Activated CD4-positive, alpha-beta T cell treated with anti-CD3 and anti-CD28 coated beads for 36 hours (primary cell): ENCODE measurements at regions not wholly inside any gene's neighbourhood (a gene's known extent, or its start where the extent isn't known, plus 50 kb on each side); places are given as distances from the start of the nearest gene placed in this dataset.

Experiments used
- ATAC-seq: fragments of 200-7000 bp; cut with Tn5 transposase; one replicate; pipeline ENCODE4 v1.10.0; 2021; ENCODE audit warnings: mild to moderate bottlenecking, moderate library complexity
- CTCF ChIA-PET: fragments of 350-600 bp; sonication (Branson Sonifier 250); formaldehyde crosslinking; loops from one replicate; lab custom pipeline; 2021; ENCODE audit warnings: antibody characterized with exemption; lab: Charles Lee
- POLR2A ChIA-PET: fragments of 350-600 bp; sonication (Branson Sonifier 250); formaldehyde crosslinking; loops from one replicate; lab custom pipeline; 2021; ENCODE audit warnings: antibody characterized with exemption, inconsistent platforms; lab: Charles Lee
- DNase-seq: peaks from one replicate; pipeline ENCODE4 v3.0.0-alpha.2; 2020
- H3K27ac Mint-ChIP-seq: one replicate; pipeline ENCODE4 v1.8.0; 2021; ENCODE audit warnings: mixed read lengths
- H3K27me3 Mint-ChIP-seq: one replicate; pipeline ENCODE4 v1.8.0; 2021; ENCODE audit warnings: mixed read lengths
- H3K36me3 Mint-ChIP-seq: one replicate; pipeline ENCODE4 v1.8.0; 2021; ENCODE audit warnings: low read depth, mixed read lengths
- H3K4me1 Mint-ChIP-seq: one replicate; pipeline ENCODE4 v1.8.0; 2021; ENCODE audit warnings: mixed read lengths
- H3K4me3 Mint-ChIP-seq: one replicate; pipeline ENCODE4 v1.8.0; 2021; ENCODE audit warnings: mild to moderate bottlenecking, moderate library complexity, mixed read lengths
- H3K9me3 Mint-ChIP-seq: one replicate; pipeline ENCODE4 v1.8.0; 2021; ENCODE audit warnings: low read depth, mixed read lengths
- intact Hi-C, 2 experiments: fragments of 100-400 bp; cut with DNase I in 1 of 2; cut with micrococcal nuclease in 1 of 2; formaldehyde crosslinking; loops; one replicate each; pipeline versions ENCODE4 v1.14.2 to v1.15.1; 2022 to 2024; cut with DNase I, micrococcal nuclease

DNA sequence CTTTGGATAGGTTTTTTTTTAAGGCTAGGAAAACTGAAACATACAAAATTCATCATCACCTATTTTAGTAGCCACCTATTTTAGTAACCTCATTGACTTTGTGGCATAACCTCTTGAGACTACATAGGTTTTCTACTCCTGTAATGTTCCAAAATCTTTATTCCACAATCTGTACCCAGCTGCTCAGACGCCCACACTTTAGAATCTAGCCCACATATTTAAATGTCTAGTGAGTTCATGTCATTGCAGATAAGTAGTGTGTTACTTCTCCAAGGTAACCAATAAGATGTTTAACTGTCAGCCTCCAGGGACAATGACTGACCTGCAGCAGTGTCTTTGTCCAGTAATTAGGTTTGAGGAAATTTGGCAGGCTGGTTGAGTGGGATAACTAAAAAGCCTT is 330.2 kb downstream of the MZT1 start:
- H3K4me1 Mint-ChIP-seq = no peaks in the 10 kb centered on the region
- no peak for ATAC-seq
- ChIA-PET CTCF (interaction anchor here (0.8 kb wide), 1 partner anchor 11 kb away, joined by 3 read pairs; no protein-coding TSS in a partner anchor), POLR2A (no interaction called here)
- no peak for DNase-seq
- intact Hi-C loops = no loop called here
- no peaks in the 10 kb centered on the region for H3K36me3 Mint-ChIP-seq
- H3K9me3 Mint-ChIP-seq = no peaks in the 10 kb centered on the region
- H3K27me3 Mint-ChIP-seq = no peaks in the 10 kb centered on the region
- H3K4me3 Mint-ChIP-seq = no peak overlapping the region
- no peak overlapping the region for H3K27ac Mint-ChIP-seq

DNA sequence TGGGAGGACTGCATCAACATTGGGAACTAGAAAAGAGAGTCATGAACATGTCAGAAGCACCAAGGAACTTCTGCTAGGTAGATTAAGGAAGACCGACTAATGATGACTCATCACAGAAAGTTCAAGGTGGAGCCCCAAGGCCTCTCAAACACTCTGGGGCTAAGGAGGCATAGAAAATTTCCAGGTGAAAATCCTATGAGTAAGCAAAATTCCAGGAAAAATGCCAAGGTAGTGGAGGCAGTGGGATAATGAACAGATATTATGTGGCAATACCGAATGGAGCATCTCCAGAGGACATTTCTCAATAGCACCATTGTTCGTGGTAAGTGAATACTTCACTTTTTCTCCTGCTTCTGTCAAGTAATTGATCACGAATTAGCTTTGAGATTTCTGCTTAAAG is 336.5 kb downstream of the MZT1 start:
- no peaks in the 10 kb centered on the region for H3K36me3 Mint-ChIP-seq
- ChIA-PET CTCF (no interaction called here), POLR2A (no interaction called here)
- H3K4me1 Mint-ChIP-seq = no peaks in the 10 kb centered on the region
- DNase-seq (no peak), ATAC-seq (no peak)
- no peaks in the 10 kb centered on the region for H3K9me3 Mint-ChIP-seq
- H3K4me3 Mint-ChIP-seq = no peak overlapping the region
- intact Hi-C loops = no loop called here
- H3K27me3 Mint-ChIP-seq = no peaks in the 10 kb centered on the region
- no peak overlapping the region for H3K27ac Mint-ChIP-seq

DNA sequence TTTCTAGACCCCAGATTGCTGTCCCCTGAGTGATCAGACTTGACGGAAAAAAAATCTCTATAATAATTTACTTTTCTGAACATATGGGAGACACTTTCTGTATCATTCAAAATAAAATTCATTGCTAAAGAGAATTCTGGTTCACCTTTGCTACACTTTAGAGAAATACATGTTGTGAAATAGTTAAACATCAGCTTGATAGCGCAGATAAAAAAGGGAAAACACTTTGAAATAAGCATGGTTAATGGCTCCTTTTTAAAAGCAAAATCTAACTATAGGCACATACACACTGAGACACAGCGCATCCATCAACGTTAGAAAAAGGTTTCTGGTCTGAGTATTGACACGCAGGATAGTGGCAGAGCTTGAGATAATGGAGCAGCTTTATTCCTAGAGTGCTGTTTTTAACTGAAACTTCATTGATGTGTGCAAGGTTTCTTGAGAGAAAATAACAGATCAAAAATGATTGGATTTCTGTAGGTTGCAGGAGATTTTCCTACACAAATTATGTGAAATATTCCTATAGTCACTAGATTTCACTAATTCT is 341.2 kb downstream of the MZT1 start:
- Mint-ChIP-seq H3K27me3 (no peaks in the 10 kb centered on the region), H3K9me3 (no peaks in the 10 kb centered on the region), H3K4me3 (no peak overlapping the region), H3K36me3 (no peaks in the 10 kb centered on the region), H3K4me1 (no peaks in the 10 kb centered on the region), H3K27ac (no peak overlapping the region)
- ChIA-PET POLR2A (no interaction called here), CTCF (no interaction called here)
- DNase-seq (no peak), ATAC-seq (no peak)
- intact Hi-C loops = no loop called here

- no peaks in the 10 kb centered on the region for H3K4me1 Mint-ChIP-seq
- POLR2A ChIA-PET = no interaction called here
- no peaks in the 10 kb centered on the region for H3K27me3 Mint-ChIP-seq
- intact Hi-C loops = no loop called here
- no peaks in the 10 kb centered on the region for H3K36me3 Mint-ChIP-seq
- no peaks in the 10 kb centered on the region for H3K9me3 Mint-ChIP-seq
- H3K27ac Mint-ChIP-seq = no peak overlapping the region
- DNase-seq (no peak), ATAC-seq (no peak)
- no peak overlapping the region for H3K4me3 Mint-ChIP-seq
- CTCF ChIA-PET = no interaction called here
Measured at GRCh38 chr13:72384879-72385278, 342.6 kb downstream of the MZT1 start.

- CTCF ChIA-PET = no interaction called here
- no peaks in the 10 kb centered on the region for H3K27me3 Mint-ChIP-seq
Measured at GRCh38 chr13:72384186-72384823, 343.1 kb downstream of the MZT1 start.

DNA sequence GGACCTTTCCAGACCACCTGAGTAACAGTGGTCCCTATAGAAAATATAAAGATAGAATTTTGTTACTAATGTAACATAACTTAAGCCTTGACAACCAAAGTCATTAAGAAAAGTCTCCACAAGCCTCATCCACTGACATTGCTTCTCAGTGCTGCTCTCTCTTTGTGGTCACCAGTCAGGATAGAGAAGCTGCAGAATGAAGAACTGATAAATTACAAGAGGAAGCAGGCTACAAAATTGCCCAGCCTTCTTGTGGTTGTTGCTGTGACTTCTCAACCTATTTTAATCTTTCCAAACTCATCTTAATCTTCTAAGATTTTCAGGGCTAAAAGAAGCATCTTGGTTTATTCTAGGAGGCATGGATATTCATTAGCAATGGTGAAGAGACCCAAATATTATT is 343.8 kb downstream of the MZT1 start:
- Mint-ChIP-seq H3K4me3 (no peak overlapping the region), H3K27me3 (no peaks in the 10 kb centered on the region), H3K36me3 (no peaks in the 10 kb centered on the region), H3K4me1 (no peaks in the 10 kb centered on the region), H3K9me3 (no peaks in the 10 kb centered on the region), H3K27ac (no peak overlapping the region)
- ChIA-PET CTCF (no interaction called here), POLR2A (no interaction called here)
- DNase-seq (no peak), ATAC-seq (no peak)
- intact Hi-C loops = no loop called here

More at GRCh38 chr13:72384186-72384823, 343.1 kb downstream of the MZT1 start:
- POLR2A ChIA-PET = no interaction called here
- Mint-ChIP-seq H3K27ac (no peak overlapping the region), H3K9me3 (no peaks in the 10 kb centered on the region), H3K4me1 (no peaks in the 10 kb centered on the region), H3K36me3 (no peaks in the 10 kb centered on the region), H3K4me3 (no peak overlapping the region)
- intact Hi-C loops = no loop called here
- no peak for ATAC-seq
- DNase-seq = no peak

DNA sequence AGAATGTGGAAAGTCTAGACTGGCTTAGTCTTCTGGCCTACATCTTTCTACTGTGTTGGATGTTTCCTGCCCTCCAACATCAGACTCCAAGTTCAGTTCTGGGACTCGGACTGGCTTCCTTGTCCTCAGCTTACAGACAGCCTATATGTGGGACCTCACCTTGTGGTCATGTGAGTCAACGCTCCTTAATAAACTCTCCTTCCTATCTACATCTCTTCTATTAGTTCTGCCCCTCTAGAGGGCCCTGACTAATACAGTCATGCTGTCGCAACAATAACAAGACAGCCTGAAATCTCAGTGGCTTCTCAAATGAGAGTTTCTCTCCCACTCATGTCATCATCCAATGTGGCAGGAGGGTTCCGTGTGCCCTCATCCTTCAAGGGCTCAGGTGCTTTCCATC is 347.8 kb downstream of the MZT1 start:
- no peak for DNase-seq
- no peaks in the 10 kb centered on the region for H3K27me3 Mint-ChIP-seq
- ATAC-seq = no peak
- H3K36me3 Mint-ChIP-seq = no peaks in the 10 kb centered on the region
- no peaks in the 10 kb centered on the region for H3K9me3 Mint-ChIP-seq
- ChIA-PET CTCF (no interaction called here), POLR2A (no interaction called here)
- intact Hi-C loops = no loop called here
- H3K4me1 Mint-ChIP-seq = no peaks in the 10 kb centered on the region
- no peak overlapping the region for H3K27ac Mint-ChIP-seq
- H3K4me3 Mint-ChIP-seq = no peak overlapping the region

DNA sequence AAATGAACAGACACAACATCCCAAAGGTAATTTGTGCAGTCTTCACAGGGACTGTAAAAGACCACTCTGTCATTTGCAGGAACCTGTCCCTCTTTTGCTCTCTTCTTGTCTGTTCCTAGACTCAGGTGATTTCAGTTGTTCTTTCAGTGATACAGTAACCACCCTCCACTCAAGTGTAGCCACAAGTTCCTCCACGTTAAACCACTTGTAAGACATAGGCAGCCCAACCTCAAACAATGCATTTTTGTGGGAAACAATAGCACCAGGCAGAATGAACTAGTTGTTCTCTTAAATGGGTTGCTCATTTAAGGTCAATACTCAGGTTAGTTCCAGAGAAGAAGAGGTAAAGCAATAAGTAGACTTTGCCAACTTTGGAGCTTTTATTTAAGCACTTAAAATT is 359.4 kb downstream of the MZT1 start:
- DNase-seq (no peak), ATAC-seq (no peak)
- Mint-ChIP-seq H3K4me1 (no peaks in the 10 kb centered on the region), H3K9me3 (no peaks in the 10 kb centered on the region), H3K4me3 (no peak overlapping the region), H3K27me3 (no peaks in the 10 kb centered on the region), H3K27ac (no peak overlapping the region), H3K36me3 (no peaks in the 10 kb centered on the region)
- ChIA-PET POLR2A (no interaction called here), CTCF (no interaction called here)
- intact Hi-C loops = no loop called here

- H3K36me3 Mint-ChIP-seq = no peaks in the 10 kb centered on the region
- ATAC-seq (no peak), DNase-seq (no peak)
- H3K27me3 Mint-ChIP-seq = no peaks in the 10 kb centered on the region
- H3K4me1 Mint-ChIP-seq = no peaks in the 10 kb centered on the region
- ChIA-PET CTCF (no interaction called here), POLR2A (no interaction called here)
- H3K4me3 Mint-ChIP-seq = no peak overlapping the region
- intact Hi-C loops = no loop called here
- H3K9me3 Mint-ChIP-seq = no peaks in the 10 kb centered on the region
- no peak overlapping the region for H3K27ac Mint-ChIP-seq
Measured at GRCh38 chr13:72346716-72347115, 380.7 kb downstream of the MZT1 start.

GRCh38 chr13:72342364-72342763 is 385.1 kb downstream of the MZT1 start:
- Mint-ChIP-seq H3K9me3 (no peaks in the 10 kb centered on the region), H3K36me3 (no peaks in the 10 kb centered on the region), H3K4me1 (no peaks in the 10 kb centered on the region), H3K27me3 (no peaks in the 10 kb centered on the region), H3K27ac (no peak overlapping the region), H3K4me3 (no peak overlapping the region)
- DNase-seq = no peak
- CTCF ChIA-PET = interaction anchor here (0.6 kb wide), 1 partner anchor 1177 kb away, joined by 3 read pairs; no protein-coding TSS in a partner anchor
- ATAC-seq = no peak
- intact Hi-C loops = no loop called here
- POLR2A ChIA-PET = no interaction called here

DNA sequence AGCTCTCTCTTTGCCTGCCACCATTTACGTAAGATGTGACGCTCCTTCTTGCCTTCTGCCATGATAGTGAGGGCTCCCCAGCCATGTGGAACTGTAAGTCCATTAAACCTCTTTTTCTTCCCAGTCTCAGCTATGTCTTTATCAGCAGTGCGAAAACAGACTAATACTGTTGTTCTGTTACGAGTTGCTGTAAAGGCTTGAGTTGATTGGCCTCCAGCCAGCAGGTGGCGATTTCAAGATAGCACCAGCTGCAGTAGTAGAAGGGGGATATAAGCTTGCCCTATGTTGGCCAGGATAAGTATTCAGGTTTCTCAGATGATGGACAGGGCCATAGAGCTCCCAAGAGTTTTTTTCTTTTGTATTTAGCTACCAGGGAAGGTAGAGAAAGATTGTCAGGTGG is 385.5 kb downstream of the MZT1 start:
- DNase-seq = no peak
- ATAC-seq = no peak
- CTCF ChIA-PET = interaction anchor here (0.6 to 1.0 kb wide), 2 partner anchors 10 to 1176 kb away, joined by 3 to 5 read pairs; no protein-coding TSS in a partner anchor
- Mint-ChIP-seq H3K36me3 (no peaks in the 10 kb centered on the region), H3K27ac (no peak overlapping the region), H3K4me1 (no peaks in the 10 kb centered on the region), H3K4me3 (no peak overlapping the region), H3K9me3 (no peaks in the 10 kb centered on the region), H3K27me3 (no peaks in the 10 kb centered on the region)
- POLR2A ChIA-PET = no interaction called here
- intact Hi-C loops = no loop called here

DNA sequence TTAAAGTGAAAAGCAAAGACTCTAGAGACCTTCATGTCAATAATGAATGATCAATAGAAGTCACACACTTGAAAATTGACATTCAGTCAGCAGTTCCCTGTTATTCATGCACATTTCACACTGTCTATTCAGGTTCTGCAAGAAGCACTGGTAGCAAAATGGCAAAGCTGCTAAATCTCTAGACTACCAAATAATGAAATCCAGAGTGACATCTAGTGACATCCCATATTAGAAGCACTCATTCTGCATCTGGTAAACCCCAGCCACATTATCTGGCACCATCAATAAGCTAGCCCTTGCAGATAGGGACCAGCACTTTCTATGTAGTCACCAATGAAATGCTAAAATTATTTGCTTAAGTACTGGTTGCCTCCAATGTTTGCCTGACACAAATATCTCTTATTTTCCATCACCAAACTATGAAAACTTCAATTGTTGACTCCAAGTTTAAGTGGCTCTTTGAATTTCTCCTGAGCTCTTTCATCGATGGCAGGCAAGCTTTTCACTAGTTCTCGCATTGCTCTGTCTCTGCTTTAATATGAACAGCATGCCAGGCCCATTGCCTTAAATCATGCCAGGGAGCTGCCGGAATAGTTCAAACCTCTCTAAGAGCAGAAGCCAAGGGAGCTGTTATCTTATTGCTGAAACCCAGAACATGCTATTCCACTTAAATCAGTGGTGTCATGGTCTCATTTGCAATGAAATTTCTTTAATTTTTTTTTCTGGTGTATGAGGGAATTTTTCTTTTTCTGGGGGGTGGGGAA is 409.9 kb downstream of the MZT1 start:
- Mint-ChIP-seq H3K36me3 (no peaks in the 10 kb centered on the region), H3K4me1 (no peaks in the 10 kb centered on the region), H3K9me3 (no peaks in the 10 kb centered on the region), H3K27ac (no peak overlapping the region), H3K4me3 (no peak overlapping the region), H3K27me3 (no peaks in the 10 kb centered on the region)
- ChIA-PET CTCF (interaction anchor here (1.6 kb wide), 1 partner anchor 13 kb away, joined by 3 read pairs; no protein-coding TSS in a partner anchor), POLR2A (no interaction called here)
- ATAC-seq (no peak), DNase-seq (no peak)
- intact Hi-C loops = no loop called here
